HAP-1 (cell line): ENCODE measurements at regions not wholly inside any gene's neighbourhood (a gene's known extent, or its start where the extent isn't known, plus 50 kb on each side); places are given as distances from the start of the nearest gene placed in this dataset.
"Not testable (repeated sequence)": the region's sequence is repeated elsewhere in the genome, so short reads cannot be mapped to it uniquely, and the experiment has no call there.

Source experiments
- DNase-seq, 2 experiments: peaks; one replicate each; pipeline ENCODE4 v3.0.0-alpha.2; 2016 to 2020; ENCODE audit warnings: low spot score in 2 of 2
- H3K27me3 ChIP-seq: fragments of 250-450 bp; sonication (Bioruptor Pico); 2 replicates; pipeline ENCODE4 v1.5.1; 2020; ENCODE audit warnings: low read depth, mild to moderate bottlenecking, moderate library complexity
- H3K36me3 ChIP-seq: fragments of 250-450 bp; sonication (Bioruptor Pico); replicated peaks from 2 replicates; pipeline ENCODE4 v1.5.1; 2020; ENCODE audit warnings: mild to moderate bottlenecking
- H3K4me1 ChIP-seq: fragments of 250-450 bp; sonication (Bioruptor Pico); 2 replicates; pipeline ENCODE4 v1.5.1; 2020; ENCODE audit warnings: mild to moderate bottlenecking
- H3K4me3 ChIP-seq: fragments of 250-450 bp; sonication (Bioruptor Pico); 2 replicates; pipeline ENCODE4 v1.5.1; 2020; ENCODE audit warnings: mild to moderate bottlenecking, moderate library complexity
- H3K9me3 ChIP-seq: fragments of 250-450 bp; sonication (Bioruptor Pico); 2 replicates; pipeline ENCODE4 v1.5.1; 2020; ENCODE audit warnings: mild to moderate bottlenecking, moderate library complexity
- in situ Hi-C: fragments of 300-500 bp; cut with MboI; formaldehyde crosslinking; loops from 3 replicates; pipeline ENCODE4 v1.14.3; 2020; ENCODE audit warnings: low sequenced_read_pairs, inconsistent platforms, mixed read lengths

GRCh38 chr19:28372576-28373247 lies 840.2 kb downstream of the UQCRFS1 start:
- no peak for DNase-seq
- Histone ChIP-seq H3K27me3 (no peaks in the 10 kb centered on the region), H3K4me1 (no peaks in the 10 kb centered on the region), H3K9me3 (no peaks in the 10 kb centered on the region; the same call in 1 of the 2 replicates), H3K4me3 (no peak overlapping the region), H3K36me3 (no peaks in the 10 kb centered on the region)
- in situ Hi-C loops, result no loop called here

GRCh38 chr19:28367146-28367545 lies 845.8 kb downstream of the UQCRFS1 start:
- no peaks in the 10 kb centered on the region for H3K27me3 ChIP-seq
- H3K4me3 ChIP-seq, result no peak overlapping the region
- in situ Hi-C loops, result no loop called here
- no peaks in the 10 kb centered on the region for H3K4me1 ChIP-seq
- no peaks in the 10 kb centered on the region for H3K36me3 ChIP-seq
- peaks cover 2% of the 10 kb centered on the region; the same call in 1 of the 2 replicates for H3K9me3 ChIP-seq
- DNase-seq, result no peak

- Histone ChIP-seq H3K27me3 (no peaks in the 10 kb centered on the region), H3K4me3 (no peak overlapping the region), H3K9me3 (0 out of 2 replicates have a peak, but pooled peaks cover 2% of the 10 kb centered on the region), H3K4me1 (no peaks in the 10 kb centered on the region), H3K36me3 (no peaks in the 10 kb centered on the region)
- no peak for DNase-seq
- in situ Hi-C loops, result no loop called here
Observed at GRCh38 chr19:28363254-28363653, 849.7 kb downstream of the UQCRFS1 start.

GRCh38 chr19:28359431-28360414 lies 853.2 kb downstream of the UQCRFS1 start:
- no peak for DNase-seq
- in situ Hi-C loops, result no loop called here
- H3K4me3 ChIP-seq, result no peak overlapping the region
- H3K9me3 ChIP-seq, result no peaks in the 10 kb centered on the region
- H3K27me3 ChIP-seq, result no peaks in the 10 kb centered on the region
- H3K36me3 ChIP-seq, result no peaks in the 10 kb centered on the region
- H3K4me1 ChIP-seq, result no peaks in the 10 kb centered on the region

GRCh38 chr19:28358633-28359032 lies 854.3 kb downstream of the UQCRFS1 start:
- DNase-seq, result no peak
- in situ Hi-C loops, result no loop called here
- no peaks in the 10 kb centered on the region for H3K36me3 ChIP-seq
- H3K4me3 ChIP-seq, result no peak overlapping the region
- no peaks in the 10 kb centered on the region for H3K4me1 ChIP-seq
- no peaks in the 10 kb centered on the region for H3K27me3 ChIP-seq
- no peaks in the 10 kb centered on the region for H3K9me3 ChIP-seq

GRCh38 chr19:28351761-28352160 lies 861.2 kb downstream of the UQCRFS1 start:
- DNase-seq, result no peak
- Histone ChIP-seq H3K9me3 (peaks cover 4% of the 10 kb centered on the region; the same call in 1 of the 2 replicates), H3K4me3 (no peak overlapping the region), H3K27me3 (no peaks in the 10 kb centered on the region), H3K36me3 (no peaks in the 10 kb centered on the region), H3K4me1 (no peaks in the 10 kb centered on the region)
- in situ Hi-C loops, result no loop called here

GRCh38 chr19:28351321-28351720 lies 861.6 kb downstream of the UQCRFS1 start:
- in situ Hi-C loops, H3K36me3 ChIP-seq, DNase-seq, H3K4me3 ChIP-seq, H3K9me3 ChIP-seq, H3K4me1 ChIP-seq, H3K27me3 ChIP-seq: not testable (repeated sequence)

- in situ Hi-C loops, result no loop called here
- Histone ChIP-seq H3K4me3 (no peak overlapping the region), H3K9me3 (peaks cover 4% of the 10 kb centered on the region; the same call in 1 of the 2 replicates), H3K36me3 (no peaks in the 10 kb centered on the region), H3K4me1 (no peaks in the 10 kb centered on the region), H3K27me3 (no peaks in the 10 kb centered on the region)
- DNase-seq, result no peak
Observed at GRCh38 chr19:28350673-28351072, 862.3 kb downstream of the UQCRFS1 start.

GRCh38 chr19:28350037-28350436 lies 862.9 kb downstream of the UQCRFS1 start:
- no peaks in the 10 kb centered on the region for H3K27me3 ChIP-seq
- in situ Hi-C loops, result no loop called here

GRCh38 chr19:28349604-28350003 lies 863.3 kb downstream of the UQCRFS1 start:
- no peaks in the 10 kb centered on the region for H3K27me3 ChIP-seq
- no peaks in the 10 kb centered on the region for H3K4me1 ChIP-seq
- in situ Hi-C loops, result no loop called here
- H3K36me3 ChIP-seq, result no peaks in the 10 kb centered on the region
- H3K4me3 ChIP-seq, result no peak overlapping the region
- H3K9me3 ChIP-seq, result peaks cover 4% of the 10 kb centered on the region; the same call in 1 of the 2 replicates
- DNase-seq, result no peak

More at GRCh38 chr19:28350037-28350436, 862.9 kb downstream of the UQCRFS1 start:
- H3K9me3 ChIP-seq, result peaks cover 4% of the 10 kb centered on the region; the same call in 1 of the 2 replicates
- H3K4me3 ChIP-seq, result no peak overlapping the region
- no peaks in the 10 kb centered on the region for H3K36me3 ChIP-seq
- no peak for DNase-seq
- no peaks in the 10 kb centered on the region for H3K4me1 ChIP-seq

- DNase-seq, result no peak
- Histone ChIP-seq H3K9me3 (peaks cover under 1% of the 10 kb centered on the region; the same call in 1 of the 2 replicates), H3K27me3 (no peaks in the 10 kb centered on the region), H3K4me1 (no peaks in the 10 kb centered on the region), H3K4me3 (no peak overlapping the region), H3K36me3 (no peaks in the 10 kb centered on the region)
- in situ Hi-C loops, result no loop called here
Observed at GRCh38 chr19:28345811-28346210, 867.1 kb downstream of the UQCRFS1 start.

GRCh38 chr19:28341810-28342350 lies 871.1 kb downstream of the UQCRFS1 start:
- Histone ChIP-seq H3K27me3 (no peaks in the 10 kb centered on the region), H3K4me1 (no peaks in the 10 kb centered on the region)
- in situ Hi-C loops, result no loop called here

GRCh38 chr19:28334419-28334818 lies 878.5 kb downstream of the UQCRFS1 start:
- Histone ChIP-seq H3K36me3 (no peaks in the 10 kb centered on the region), H3K9me3 (no peaks in the 10 kb centered on the region), H3K27me3 (no peaks in the 10 kb centered on the region), H3K4me1 (no peaks in the 10 kb centered on the region), H3K4me3 (no peak overlapping the region)
- no peak for DNase-seq
- in situ Hi-C loops, result no loop called here

More at GRCh38 chr19:28341810-28342350, 871.1 kb downstream of the UQCRFS1 start:
- Histone ChIP-seq H3K9me3 (no peaks in the 10 kb centered on the region), H3K36me3 (no peaks in the 10 kb centered on the region), H3K4me3 (no peak overlapping the region)
- DNase-seq, result no peak

GRCh38 chr19:28333909-28334308 lies 879.0 kb downstream of the UQCRFS1 start:
- Histone ChIP-seq H3K4me1 (no peaks in the 10 kb centered on the region), H3K4me3 (no peak overlapping the region), H3K36me3 (no peaks in the 10 kb centered on the region), H3K9me3 (no peaks in the 10 kb centered on the region), H3K27me3 (no peaks in the 10 kb centered on the region)
- in situ Hi-C loops, result no loop called here
- DNase-seq, result no peak
